Activated B cell treated with CpG ODN at 0.5 μM for 24 hours (primary cell): ENCODE measurements at regions not wholly inside any gene's neighbourhood (a gene's known extent, or its start where the extent isn't known, plus 50 kb on each side); places are given as distances from the start of the nearest gene placed in this dataset.

Source experiments
- ATAC-seq: fragments of 200-7000 bp; cut with Tn5 transposase; one replicate; pipeline ENCODE4 v1.10.0; 2021; ENCODE audit warnings: low read depth, mild to moderate bottlenecking, moderate library complexity
- CTCF ChIA-PET: fragments of 350-600 bp; sonication (Branson Sonifier 250); formaldehyde crosslinking; loops from one replicate; lab custom pipeline; 2021; ENCODE audit warnings: antibody characterized with exemption; lab: Charles Lee
- POLR2A ChIA-PET: fragments of 350-600 bp; sonication (Branson Sonifier 250); formaldehyde crosslinking; loops from one replicate; lab custom pipeline; 2021; ENCODE audit warnings: antibody characterized with exemption; lab: Charles Lee
- DNase-seq: peaks from one replicate; pipeline ENCODE4 v3.0.0; 2022
- H3K27ac Mint-ChIP-seq: one replicate; pipeline ENCODE4 v1.8.0; 2020; ENCODE audit warnings: mixed read lengths
- H3K27me3 Mint-ChIP-seq: one replicate; pipeline ENCODE4 v1.8.0; 2021; ENCODE audit warnings: mixed read lengths
- H3K36me3 Mint-ChIP-seq: one replicate; pipeline ENCODE4 v1.8.0; 2021; ENCODE audit warnings: low read depth, mixed read lengths
- H3K4me1 Mint-ChIP-seq: one replicate; pipeline ENCODE4 v1.8.0; 2021; ENCODE audit warnings: mixed read lengths
- H3K4me3 Mint-ChIP-seq: one replicate; pipeline ENCODE4 v1.8.0; 2020; ENCODE audit warnings: mild to moderate bottlenecking, mixed read lengths
- H3K9me3 Mint-ChIP-seq: one replicate; pipeline ENCODE4 v1.8.0; 2020; ENCODE audit warnings: mixed read lengths
- CTCF ChIP-seq: fragments of 200-600 bp; IDR thresholded peaks from one replicate; pipeline ENCODE4 v1.8.0; 2022; ENCODE audit warnings: antibody characterized with exemption, mild to moderate bottlenecking
- intact Hi-C: fragments of 100-400 bp; cut with micrococcal nuclease; formaldehyde crosslinking; loops from one replicate; pipeline ENCODE4 v1.15.1; 2024

- Mint-ChIP-seq H3K36me3 (no peaks in the 10 kb centered on the region), H3K27ac (no peak overlapping the region), H3K4me3 (no peak overlapping the region), H3K9me3 (no peaks in the 10 kb centered on the region), H3K27me3 (peaks cover 7% of the 10 kb centered on the region), H3K4me1 (peaks cover 4% of the 10 kb centered on the region)
- ATAC-seq (no peak), DNase-seq (no peak)
- POLR2A ChIA-PET: interaction anchor here (0.5 kb wide), 1 partner anchor 193 kb away, joined by 3 read pairs; no protein-coding TSS in a partner anchor
- intact Hi-C loops: no loop called here
- CTCF ChIA-PET: no interaction called here
- no peak for TF ChIP-seq CTCF
Observed at GRCh38 chr9:94498801-94499453, 56.0 kb upstream of the PCAT7 start.

GRCh38 chr9:94504358-94504757 lies 50.5 kb upstream of the PCAT7 start:
- Mint-ChIP-seq H3K36me3 (no peaks in the 10 kb centered on the region), H3K27me3 (peaks cover 9% of the 10 kb centered on the region), H3K9me3 (peaks cover 2% of the 10 kb centered on the region), H3K4me1 (peaks cover 2% of the 10 kb centered on the region), H3K4me3 (no peak overlapping the region), H3K27ac (no peak overlapping the region)
- ChIA-PET CTCF (no interaction called here), POLR2A (no interaction called here)
- no peak for ATAC-seq
- intact Hi-C loops: no loop called here
- no peak for TF ChIP-seq CTCF
- DNase-seq: no peak
